ENCODE measurements at regions not wholly inside any gene's neighbourhood (a gene's known extent, or its start where the extent isn't known, plus 50 kb on each side); places are given as distances from the start of the nearest gene placed in this dataset.
"Not testable (repeated sequence)": the region's sequence is repeated elsewhere in the genome, so short reads cannot be mapped to it uniquely, and the experiment has no call there.

GRCh38 chr4:116303736-116304188 lies 781.6 kb downstream of the TRAM1L1 start:
- DNase-seq, result no peak

GRCh38 chr4:116302990-116303735 lies 782.2 kb downstream of the TRAM1L1 start:
- no peak for DNase-seq

GRCh38 chr4:116275006-116275405 lies 810.4 kb downstream of the TRAM1L1 start:
- no peak for DNase-seq

GRCh38 chr4:116272336-116272735 lies 813.0 kb downstream of the TRAM1L1 start:
- DNase-seq, result no peak

- DNase-seq, result not testable (repeated sequence)
Measured at GRCh38 chr4:116260931-116261330, 824.4 kb downstream of the TRAM1L1 start.

- no peak for DNase-seq
Measured at GRCh38 chr4:116244771-116245170, 840.6 kb downstream of the TRAM1L1 start.

GRCh38 chr4:116243431-116243830 lies 841.9 kb downstream of the TRAM1L1 start:
- DNase-seq, result no peak

- no peak for DNase-seq
Measured at GRCh38 chr4:116233971-116234370, 851.4 kb downstream of the TRAM1L1 start.

- DNase-seq, result not testable (repeated sequence)
Measured at GRCh38 chr4:116231999-116232398, 853.4 kb downstream of the TRAM1L1 start.

GRCh38 chr4:116229420-116229819 lies 856.0 kb downstream of the TRAM1L1 start:
- no peak for DNase-seq

- DNase-seq, result no peak
Measured at GRCh38 chr4:116223040-116223732, 862.2 kb downstream of the TRAM1L1 start.

GRCh38 chr4:116217781-116218180 lies 867.6 kb downstream of the TRAM1L1 start:
- DNase-seq, result no peak

GRCh38 chr4:116215622-116216021 lies 869.8 kb downstream of the TRAM1L1 start:
- DNase-seq, result no peak

- DNase-seq, result no peak
Measured at GRCh38 chr4:116202524-116202923, 882.9 kb downstream of the TRAM1L1 start.

- no peak for DNase-seq
Measured at GRCh38 chr4:116197317-116197809, 888.0 kb downstream of the TRAM1L1 start.

GRCh38 chr4:116183241-116183640 lies 902.1 kb downstream of the TRAM1L1 start:
- no peak for DNase-seq

- peak; percentile 23 for DNase-seq
Measured at GRCh38 chr4:116180157-116180601, 905.2 kb downstream of the TRAM1L1 start.

- DNase-seq, result not testable (repeated sequence)
Measured at GRCh38 chr4:116151371-116151770, 934.0 kb downstream of the TRAM1L1 start.

- no peak for DNase-seq
Measured at GRCh38 chr4:116150152-116150551, 935.2 kb downstream of the TRAM1L1 start.

- DNase-seq, result no peak
Measured at GRCh38 chr4:116143198-116143597, 942.2 kb downstream of the TRAM1L1 start.

GRCh38 chr4:116132946-116133345 lies 952.4 kb downstream of the TRAM1L1 start:
- no peak for DNase-seq

GRCh38 chr4:116126794-116127193 lies 958.6 kb downstream of the TRAM1L1 start:
- no peak for DNase-seq

GRCh38 chr4:116122124-116122523 lies 963.3 kb downstream of the TRAM1L1 start:
- DNase-seq, result no peak

- DNase-seq, result no peak
Measured at GRCh38 chr4:116118221-116118620, 967.2 kb downstream of the TRAM1L1 start.
